T47D (cell line): ENCODE measurements at regions not wholly inside any gene's neighbourhood (a gene's known extent, or its start where the extent isn't known, plus 50 kb on each side); places are given as distances from the start of the nearest gene placed in this dataset.

Source experiments
- DNase-seq, 2 experiments: peaks; one replicate each; pipeline versions ENCODE4 v3.0.0 to v3.0.0-alpha.2; 2011 to 2012; ENCODE audit warnings: low read depth in 1 of 2, low spot score in 1 of 2
- JUND ChIP-seq: IDR thresholded peaks from 2 replicates; pipeline ENCODE4 v1.6.1; 2012; ENCODE audit warnings: low read depth
- in situ Hi-C: cut with HindIII; loops from 2 replicates; pipeline ENCODE4 v1.10.0; 2016; ENCODE audit warnings: low sequenced_read_pairs, low pct_unique_long_range_greater_than_20kb

DNA sequence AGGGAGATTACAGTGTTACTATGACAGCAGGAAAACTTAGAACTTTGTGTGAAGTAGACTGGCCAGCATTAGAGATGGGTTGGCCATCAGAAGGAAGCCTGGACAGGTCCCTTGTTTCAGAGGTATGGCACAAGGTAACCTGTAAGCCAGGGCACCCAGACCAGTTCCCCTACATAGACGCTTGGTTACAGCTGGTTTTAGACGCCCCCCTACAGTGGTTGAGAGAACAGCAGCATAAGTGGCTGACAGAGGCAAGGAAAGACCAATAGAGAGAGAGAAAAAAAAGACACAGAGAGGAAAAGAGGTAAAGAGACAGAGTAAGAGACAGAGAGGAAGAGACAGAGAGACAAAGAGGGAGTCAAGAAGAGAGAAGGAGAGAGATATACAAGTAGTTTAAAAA is 144.5 kb downstream of the GC start:
- in situ Hi-C loops, result no loop called here

DNA sequence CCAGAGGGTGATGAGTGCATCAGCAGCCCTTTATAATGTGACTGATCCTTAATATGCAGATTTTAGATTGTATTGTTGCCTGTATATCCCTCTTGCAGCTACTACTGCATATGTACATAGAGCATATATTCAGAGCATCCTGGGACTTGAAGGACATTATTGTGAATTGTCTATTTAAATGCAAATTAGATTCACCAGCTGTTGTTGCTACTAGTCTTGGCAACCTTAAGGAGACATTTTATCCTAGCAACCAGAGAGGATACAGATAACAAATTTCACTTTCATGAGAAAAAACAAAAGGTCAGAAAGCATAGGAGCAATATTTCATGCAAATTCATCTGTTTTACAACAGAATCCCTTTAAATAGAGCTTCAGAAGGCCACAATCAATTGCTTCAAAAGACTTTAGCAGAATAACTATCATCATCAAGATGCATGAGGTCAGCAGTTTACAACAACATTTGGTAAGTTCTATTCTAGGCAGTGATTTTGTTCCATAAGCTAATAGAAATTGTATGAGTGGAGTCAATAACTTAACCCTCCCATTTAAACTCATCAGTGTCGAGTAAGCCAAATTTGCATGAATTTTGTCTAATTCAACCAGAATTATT is 148.6 kb downstream of the GC start:
- in situ Hi-C loops, result no loop called here
- TF ChIP-seq JUND, result no peak
- no peak for DNase-seq

More for the DNA sequence above, 144.5 kb downstream of the GC start:
- TF ChIP-seq JUND, result no peak
- DNase-seq, result no peak

DNA sequence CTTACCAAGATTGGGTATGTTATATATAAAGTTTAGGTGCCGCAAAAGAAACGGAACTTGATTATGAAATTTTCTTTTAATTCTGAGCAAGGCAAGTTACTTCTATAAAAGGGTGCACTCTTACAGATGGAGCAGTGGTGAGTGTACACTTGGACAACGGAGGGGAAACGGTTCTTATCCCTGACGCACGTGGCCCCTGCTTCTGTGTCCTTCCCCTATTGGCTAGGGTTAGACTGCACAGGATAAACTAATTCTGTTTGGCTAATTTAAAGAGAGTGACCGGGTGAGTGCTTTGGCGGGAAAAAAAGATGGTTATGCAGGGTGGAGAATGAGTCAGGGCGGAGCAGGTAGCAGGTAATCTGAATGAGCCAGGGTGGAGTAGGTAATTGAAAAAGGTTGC is 149.5 kb downstream of the GC start:
- in situ Hi-C loops, result no loop called here
- TF ChIP-seq JUND, result no peak
- DNase-seq, result no peak

DNA sequence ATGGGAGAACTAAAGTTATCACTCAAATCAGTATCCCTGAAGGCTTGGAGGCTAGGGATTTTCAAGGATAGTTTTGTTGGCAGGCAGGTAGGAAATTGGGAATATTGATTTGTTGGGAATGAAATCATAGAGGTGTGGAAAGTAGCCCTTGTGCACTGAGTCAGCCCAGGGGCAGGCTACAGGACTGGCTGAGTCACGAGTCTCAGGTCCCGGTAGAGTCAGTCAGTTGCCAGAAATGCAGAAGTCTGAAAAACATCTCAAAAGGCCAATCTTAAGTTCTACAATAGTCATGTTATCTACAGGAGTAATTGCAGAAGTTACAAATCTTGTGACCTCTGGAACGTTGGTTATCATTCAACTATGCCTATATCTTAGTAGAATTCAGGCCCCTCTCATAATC is 153.1 kb downstream of the GC start:
- no peak for DNase-seq
- no peak for TF ChIP-seq JUND
- in situ Hi-C loops, result no loop called here

DNA sequence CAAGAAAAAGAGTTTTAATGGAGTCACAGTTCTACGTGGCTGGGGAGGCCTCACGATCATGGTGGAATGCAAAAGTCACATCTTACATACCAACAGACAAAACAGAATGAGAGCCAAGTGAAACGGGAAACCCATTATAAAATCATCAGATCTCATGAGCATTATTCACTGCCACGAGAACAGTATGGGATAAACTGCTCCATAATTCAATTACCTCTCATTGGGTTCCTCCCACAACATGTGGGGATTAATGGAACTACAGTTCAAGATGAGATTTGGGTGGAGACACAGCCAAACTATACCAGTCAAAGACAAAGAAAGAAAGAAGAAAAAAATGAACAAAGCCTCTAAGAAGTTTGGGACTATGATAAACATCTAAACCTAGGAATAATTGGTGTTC is 158.9 kb downstream of the GC start:
- DNase-seq, result no peak
- no peak for TF ChIP-seq JUND
- in situ Hi-C loops, result no loop called here
